HG03565 (cell line): ENCODE measurements at regions not wholly inside any gene's neighbourhood (a gene's known extent, or its start where the extent isn't known, plus 50 kb on each side); places are given as distances from the start of the nearest gene placed in this dataset.

Experiments used
- ATAC-seq: cut with Tn5 transposase; IDR thresholded peaks from one replicate; pipeline ENCODE4 v1.9.1; 2021; ENCODE audit warnings: mild to moderate bottlenecking, moderate library complexity; ENCODE audit not compliant: unreplicated experiment

- no peak for ATAC-seq
Measured at GRCh38 chr21:24289539-24289938, 1317.7 kb downstream of the MRPL39 start.

GRCh38 chr21:24280596-24280995 is 1326.7 kb downstream of the MRPL39 start:
- no peak for ATAC-seq

- no peak for ATAC-seq
Measured at GRCh38 chr21:24278711-24279110, 1328.6 kb downstream of the MRPL39 start.

- ATAC-seq, result no peak
Measured at GRCh38 chr21:24276204-24276603, 1331.1 kb downstream of the MRPL39 start.

- no peak for ATAC-seq
Measured at GRCh38 chr21:24275616-24276015, 1331.7 kb downstream of the MRPL39 start.

- ATAC-seq, result no peak
Measured at GRCh38 chr21:24272521-24272938, 1334.8 kb downstream of the MRPL39 start.

- ATAC-seq, result no peak
Measured at GRCh38 chr21:24265987-24266386, 1341.3 kb downstream of the MRPL39 start.

- ATAC-seq, result no peak
Measured at GRCh38 chr21:24260751-24261150, 1346.5 kb downstream of the MRPL39 start.

- ATAC-seq, result no peak
Measured at GRCh38 chr21:24259241-24259640, 1348.0 kb downstream of the MRPL39 start.

GRCh38 chr21:24255591-24255990 is 1351.7 kb downstream of the MRPL39 start:
- no peak for ATAC-seq

- no peak for ATAC-seq
Measured at GRCh38 chr21:24225431-24225830, 1381.8 kb downstream of the MRPL39 start.

- no peak for ATAC-seq
Measured at GRCh38 chr21:24224422-24224821, 1382.9 kb downstream of the MRPL39 start.

GRCh38 chr21:24223624-24224023 is 1383.7 kb downstream of the MRPL39 start:
- ATAC-seq, result no peak

- ATAC-seq, result no peak
Measured at GRCh38 chr21:24222676-24223075, 1384.6 kb downstream of the MRPL39 start.

GRCh38 chr21:24220446-24220845 is 1386.8 kb downstream of the MRPL39 start:
- no peak for ATAC-seq

GRCh38 chr21:24217151-24217550 is 1390.1 kb downstream of the MRPL39 start:
- no peak for ATAC-seq

- no peak for ATAC-seq
Measured at GRCh38 chr21:24210130-24210529, 1397.2 kb downstream of the MRPL39 start.

- no peak for ATAC-seq
Measured at GRCh38 chr21:24208562-24209260, 1398.6 kb downstream of the MRPL39 start.

- no peak for ATAC-seq
Measured at GRCh38 chr21:24205319-24205718, 1402.0 kb downstream of the MRPL39 start.

GRCh38 chr21:24204641-24205040 is 1402.6 kb downstream of the MRPL39 start:
- no peak for ATAC-seq

- peak; percentile 68 for ATAC-seq
Measured at GRCh38 chr21:24200052-24200451, 1407.2 kb downstream of the MRPL39 start.

GRCh38 chr21:24197923-24198322 is 1409.4 kb downstream of the MRPL39 start:
- no peak for ATAC-seq

- ATAC-seq, result peak; percentile 33
Measured at GRCh38 chr21:24197132-24197643, 1410.1 kb downstream of the MRPL39 start.
